ACC112 (cell line): ENCODE measurements at regions not wholly inside any gene's neighbourhood (a gene's known extent, or its start where the extent isn't known, plus 50 kb on each side); places are given as distances from the start of the nearest gene placed in this dataset.
"Not testable (repeated sequence)": the region's sequence is repeated elsewhere in the genome, so short reads cannot be mapped to it uniquely, and the experiment has no call there.

ENCODE experiments used
- H2AFZ ChIP-seq: fragments of 200-600 bp; sonication (generic); one replicate; pipeline ENCODE4 v1.6.0; 2017; ENCODE audit warnings: antibody characterized with exemption, low read length; ENCODE audit not compliant: unreplicated experiment
- H3K27ac ChIP-seq: fragments of 200-600 bp; sonication (generic); 2 replicates; pipeline ENCODE4 v1.5.1; 2014; ENCODE audit warnings: low read depth, mild to moderate bottlenecking, antibody characterized with exemption, low read length, moderate library complexity
- H3K27me3 ChIP-seq: fragments of 200-600 bp; sonication (generic); 2 replicates; pipeline ENCODE4 v1.6.1; 2014; ENCODE audit warnings: mild to moderate bottlenecking, antibody characterized with exemption, low read length, moderate library complexity, mixed read lengths; ENCODE audit not compliant: insufficient read depth
- H3K36me3 ChIP-seq: fragments of 200-600 bp; sonication (generic); 2 replicates; pipeline ENCODE4 v1.6.1; 2016; ENCODE audit warnings: mild to moderate bottlenecking, antibody characterized with exemption, low read length, moderate library complexity, mixed read lengths; ENCODE audit not compliant: insufficient read depth
- H3K4me1 ChIP-seq: fragments of 200-600 bp; sonication (generic); one replicate; pipeline ENCODE4 v1.6.1; 2016; ENCODE audit warnings: low read length, mixed read lengths; ENCODE audit not compliant: insufficient read depth, unreplicated experiment, control insufficient read depth
- H3K4me3 ChIP-seq: fragments of 200-600 bp; sonication (generic); 2 replicates; pipeline ENCODE4 v1.5.1; 2014; ENCODE audit warnings: mild to moderate bottlenecking, low read depth, low read length
- H3K79me2 ChIP-seq: fragments of 200-600 bp; sonication (generic); one replicate; pipeline ENCODE4 v1.6.0; 2016; ENCODE audit warnings: low read length; ENCODE audit not compliant: control insufficient read depth, unreplicated experiment, insufficient read depth

- not testable (repeated sequence) for H3K27ac ChIP-seq, H3K36me3 ChIP-seq, H3K4me3 ChIP-seq, H3K79me2 ChIP-seq, H3K4me1 ChIP-seq, H2AFZ ChIP-seq, H3K27me3 ChIP-seq
Observed at GRCh38 chr1:120232834-120233660, 56.7 kb upstream of the SEC22B start.

- not testable (repeated sequence) for H3K4me1 ChIP-seq, H3K27me3 ChIP-seq, H3K27ac ChIP-seq, H2AFZ ChIP-seq, H3K4me3 ChIP-seq, H3K36me3 ChIP-seq, H3K79me2 ChIP-seq
Observed at GRCh38 chr1:120229835-120230234, 53.5 kb upstream of the SEC22B start.
